AG04450 (cell line): ENCODE measurements at regions not wholly inside any gene's neighbourhood (a gene's known extent, or its start where the extent isn't known, plus 50 kb on each side); places are given as distances from the start of the nearest gene placed in this dataset.

Experiments used
- CTCF ChIA-PET: fragments of 300-600, 350-600 bp; formaldehyde crosslinking; extraction: SDS; loops from one replicate; lab custom pipeline; 2022; ENCODE audit warnings: antibody characterized with exemption, inconsistent platforms; lab: Charles Lee
- POLR2A ChIA-PET: fragments of 350-600 bp; formaldehyde crosslinking; extraction: SDS; loops from one replicate; lab custom pipeline; 2021; ENCODE audit warnings: antibody characterized with exemption, inconsistent platforms; lab: Yijun Ruan, JAX
- DNase-seq: peaks from one replicate; pipeline ENCODE4 v3.0.0-alpha.2; 2011; ENCODE audit warnings: low read depth, low spot score
- H3K27ac ChIP-seq: one replicate; pipeline ENCODE4 v1.5.1; 2012; ENCODE audit warnings: low read depth, low read length, control low read depth
- H3K27me3 ChIP-seq: one replicate; pipeline ENCODE4 v1.6.0; 2012; ENCODE audit warnings: low read length; ENCODE audit not compliant: control insufficient read depth, insufficient read depth
- H3K4me3 ChIP-seq: 2 replicates; pipeline ENCODE4 v1.5.1; 2011; ENCODE audit warnings: mild to moderate bottlenecking, low read depth, low read length, control low read depth
- H3K9me3 ChIP-seq: 2 replicates; pipeline ENCODE4 v1.5.1; 2012; ENCODE audit warnings: low read length; ENCODE audit not compliant: control insufficient read depth, insufficient read depth
- TF ChIP-seq, protein P1 (sequence below): IDR thresholded peaks from 2 replicates; pipeline ENCODE4 v1.5.1; 2011; ENCODE audit warnings: low read depth, low read length, control low read depth, inconsistent platforms

- ChIA-PET POLR2A (no interaction called here), CTCF (no interaction called here)
- TF ChIP-seq, protein P1, sequence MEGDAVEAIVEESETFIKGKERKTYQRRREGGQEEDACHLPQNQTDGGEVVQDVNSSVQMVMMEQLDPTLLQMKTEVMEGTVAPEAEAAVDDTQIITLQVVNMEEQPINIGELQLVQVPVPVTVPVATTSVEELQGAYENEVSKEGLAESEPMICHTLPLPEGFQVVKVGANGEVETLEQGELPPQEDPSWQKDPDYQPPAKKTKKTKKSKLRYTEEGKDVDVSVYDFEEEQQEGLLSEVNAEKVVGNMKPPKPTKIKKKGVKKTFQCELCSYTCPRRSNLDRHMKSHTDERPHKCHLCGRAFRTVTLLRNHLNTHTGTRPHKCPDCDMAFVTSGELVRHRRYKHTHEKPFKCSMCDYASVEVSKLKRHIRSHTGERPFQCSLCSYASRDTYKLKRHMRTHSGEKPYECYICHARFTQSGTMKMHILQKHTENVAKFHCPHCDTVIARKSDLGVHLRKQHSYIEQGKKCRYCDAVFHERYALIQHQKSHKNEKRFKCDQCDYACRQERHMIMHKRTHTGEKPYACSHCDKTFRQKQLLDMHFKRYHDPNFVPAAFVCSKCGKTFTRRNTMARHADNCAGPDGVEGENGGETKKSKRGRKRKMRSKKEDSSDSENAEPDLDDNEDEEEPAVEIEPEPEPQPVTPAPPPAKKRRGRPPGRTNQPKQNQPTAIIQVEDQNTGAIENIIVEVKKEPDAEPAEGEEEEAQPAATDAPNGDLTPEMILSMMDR, result no peak
- Histone ChIP-seq H3K27me3 (no peaks in the 10 kb centered on the region), H3K27ac (no peak overlapping the region), H3K4me3 (no peak overlapping the region), H3K9me3 (no peaks in the 10 kb centered on the region; the same call in 1 of the 2 replicates)
- no peak for DNase-seq
Measured at GRCh38 chr9:1327467-1327866, 277.3 kb downstream of the DMRT2 start.

DNA sequence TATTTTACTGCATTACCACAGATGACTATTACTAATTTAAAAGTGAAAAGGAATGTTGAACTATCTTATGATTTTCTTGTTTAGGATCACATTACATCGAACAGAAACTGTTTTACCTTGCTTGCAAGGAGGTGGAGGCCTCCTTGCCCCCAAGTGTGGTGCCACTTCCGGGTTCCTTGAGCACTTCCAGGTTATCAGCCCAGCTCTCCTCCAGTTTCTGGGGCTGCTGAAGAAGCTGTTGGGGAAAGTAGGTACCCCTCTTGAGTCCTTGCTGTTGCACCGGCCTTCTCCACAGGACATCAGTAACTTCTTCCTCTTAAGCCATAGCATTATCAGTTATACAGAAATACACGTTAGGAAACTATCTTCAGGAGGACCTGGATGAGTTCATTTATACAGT, 278.2 kb downstream of the DMRT2 start:
- no peak overlapping the region for H3K27ac ChIP-seq
- no peak overlapping the region for H3K4me3 ChIP-seq
- TF ChIP-seq, protein P1, result no peak
- H3K9me3 ChIP-seq, result no peaks in the 10 kb centered on the region; the same call in 1 of the 2 replicates
- ChIA-PET POLR2A (no interaction called here), CTCF (no interaction called here)
- no peaks in the 10 kb centered on the region for H3K27me3 ChIP-seq
- no peak for DNase-seq

DNA sequence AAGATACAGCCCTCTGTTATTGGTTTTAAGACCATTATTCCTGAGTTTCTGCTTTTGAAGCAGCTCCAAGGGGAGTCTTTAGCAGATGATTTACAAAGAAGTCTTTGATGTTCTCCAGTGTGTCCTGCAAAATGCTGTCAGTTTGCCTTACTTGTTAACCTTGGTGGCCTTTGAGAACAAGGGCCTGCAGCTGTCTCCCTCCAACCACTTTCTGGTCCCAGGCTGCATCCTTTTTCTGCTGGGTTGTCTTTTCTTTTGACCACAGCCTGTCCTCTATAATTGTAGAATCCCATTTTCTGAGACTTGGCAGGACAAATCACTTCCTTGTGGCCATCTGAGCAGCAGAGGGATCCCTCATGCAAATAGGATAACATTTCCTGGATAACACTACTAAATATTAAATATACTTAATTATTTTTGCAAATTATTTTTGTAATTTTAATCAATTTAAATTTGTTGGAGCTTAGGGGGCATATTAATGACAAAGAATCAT, 281.4 kb downstream of the DMRT2 start:
- ChIA-PET CTCF (no interaction called here), POLR2A (no interaction called here)
- no peak overlapping the region for H3K4me3 ChIP-seq
- TF ChIP-seq, protein P1, result no peak
- H3K9me3 ChIP-seq, result peaks cover 4% of the 10 kb centered on the region
- DNase-seq, result no peak
- no peak overlapping the region for H3K27ac ChIP-seq
- H3K27me3 ChIP-seq, result no peaks in the 10 kb centered on the region

DNA sequence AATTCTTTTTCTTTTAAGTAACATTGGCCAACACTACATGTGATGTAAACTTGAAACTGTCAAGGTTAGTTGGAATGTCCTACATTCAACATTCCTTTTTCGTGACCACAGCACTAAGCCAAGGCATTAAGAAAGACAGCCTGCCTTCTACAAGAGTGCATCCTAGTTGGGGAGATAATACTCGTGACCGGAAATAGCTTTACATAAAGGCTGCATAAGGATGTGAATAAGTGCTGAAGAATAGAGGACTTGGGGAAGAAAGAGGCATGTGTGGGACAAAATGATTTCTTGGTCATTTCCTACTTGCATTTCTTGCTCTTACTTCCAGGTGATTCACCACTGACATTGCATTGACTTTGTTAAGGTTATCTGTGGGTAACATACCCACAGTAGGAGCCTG, 282.0 kb downstream of the DMRT2 start:
- Histone ChIP-seq H3K9me3 (peaks cover 4% of the 10 kb centered on the region), H3K4me3 (no peak overlapping the region), H3K27ac (no peak overlapping the region), H3K27me3 (no peaks in the 10 kb centered on the region)
- no peak for DNase-seq
- ChIA-PET POLR2A (no interaction called here), CTCF (no interaction called here)
- TF ChIP-seq, protein P1, result no peak

- Histone ChIP-seq H3K27me3 (no peaks in the 10 kb centered on the region), H3K4me3 (no peak overlapping the region), H3K27ac (no peak overlapping the region), H3K9me3 (peaks cover 4% of the 10 kb centered on the region)
- no peak for DNase-seq
- ChIA-PET CTCF (no interaction called here), POLR2A (no interaction called here)
- TF ChIP-seq, protein P1, result no peak
Measured at GRCh38 chr9:1335174-1335573, 285.0 kb downstream of the DMRT2 start.
